ENCODE measurements at regions not wholly inside any gene's neighbourhood (a gene's known extent, or its start where the extent isn't known, plus 50 kb on each side); places are given as distances from the start of the nearest gene placed in this dataset.

DNA sequence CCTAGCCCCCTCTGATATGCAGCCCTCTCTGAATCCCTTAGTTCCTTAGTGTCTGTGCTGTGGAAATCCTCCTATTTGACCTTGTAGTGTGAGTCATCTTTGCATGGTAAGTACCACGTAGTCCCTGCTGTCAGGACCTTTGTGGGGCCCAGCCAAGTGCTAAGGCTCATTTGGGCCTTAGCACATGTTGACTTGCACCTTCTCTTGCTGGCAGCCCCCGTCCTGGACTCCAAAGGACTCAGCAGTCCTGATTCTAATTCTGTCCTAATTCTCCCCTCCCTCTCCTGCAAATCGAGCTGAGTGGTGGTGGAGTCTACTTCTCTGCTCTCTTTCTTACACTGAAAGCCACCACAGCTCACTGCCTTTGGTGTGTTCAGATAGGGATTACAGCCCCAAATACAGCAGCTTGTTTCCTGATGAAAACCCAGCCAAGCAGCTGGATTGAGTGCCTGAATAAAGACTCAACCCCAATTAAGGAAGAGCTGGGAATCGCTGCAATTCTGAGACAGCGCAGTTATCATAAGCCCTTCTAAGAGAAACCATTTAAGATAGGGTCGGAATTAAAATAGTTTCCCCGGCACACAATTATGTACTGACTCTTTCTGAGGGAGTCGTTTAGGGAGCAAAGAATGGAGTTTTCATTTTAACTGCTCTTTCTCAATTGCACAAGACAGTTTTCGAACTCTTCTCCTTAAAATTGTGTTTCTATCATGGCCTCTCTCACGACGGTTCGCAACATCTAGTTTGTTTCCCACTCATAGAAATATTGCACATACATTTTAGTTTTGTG lies 215.6 kb upstream of the TNP1 start:
- intact Hi-C loops (cut with DNase I, micrococcal nuclease): no loop called here
- DNase-seq (no peak), ATAC-seq (no peak)

DNA sequence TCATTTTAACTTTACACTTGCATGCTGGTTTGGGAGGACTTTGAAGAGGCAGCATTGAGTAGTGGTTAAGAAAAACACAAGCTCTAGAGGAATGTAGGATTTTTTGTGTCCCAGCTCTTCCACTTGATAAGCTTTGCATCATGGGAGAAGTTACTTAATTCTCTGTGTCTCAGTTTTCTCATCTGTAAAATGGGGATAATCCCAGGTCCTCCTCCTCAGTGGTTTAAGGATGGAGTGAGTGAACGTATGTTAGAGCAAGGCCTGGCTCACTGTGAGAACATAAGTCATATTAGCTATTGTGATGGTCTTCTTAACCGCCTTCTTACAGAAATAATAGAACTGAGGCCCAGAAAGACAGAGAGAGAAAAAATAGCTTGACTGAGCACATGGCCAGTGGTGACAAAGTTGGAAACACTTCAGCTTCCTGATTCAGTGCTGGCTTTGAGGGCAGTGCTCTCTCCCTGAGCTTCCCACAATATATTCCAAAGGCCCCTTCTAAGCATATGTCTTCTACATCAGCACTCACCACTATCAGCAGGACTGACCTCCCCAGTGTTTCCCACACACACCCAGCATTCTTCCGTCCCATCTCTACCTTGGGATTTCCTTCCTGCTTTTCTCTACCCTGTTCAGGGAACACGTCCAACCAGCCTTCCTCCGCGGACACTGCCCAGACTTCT lies 214.9 kb upstream of the TNP1 start:
- DNase-seq (no peak), ATAC-seq (no peak)
- intact Hi-C loops (cut with DNase I, micrococcal nuclease): no loop called here

DNA sequence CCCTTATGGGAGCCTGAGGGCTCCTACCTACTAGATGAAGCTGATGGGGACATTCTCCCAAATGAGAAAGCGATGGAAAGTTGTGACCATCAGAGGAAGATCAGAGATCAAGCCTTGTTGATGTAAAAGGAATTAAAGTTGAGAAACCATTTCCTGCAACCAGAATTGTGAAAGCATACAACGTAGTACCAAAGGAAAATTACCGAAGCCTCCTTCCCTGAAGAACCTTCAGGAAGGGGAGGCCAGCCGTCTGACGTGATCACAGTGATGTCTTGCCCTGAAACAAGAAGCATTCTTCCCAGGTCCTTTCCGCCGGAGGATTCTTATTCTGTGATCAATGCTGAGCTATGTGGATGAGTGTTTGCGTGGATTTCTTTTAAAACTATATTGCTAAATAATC lies 211.6 kb upstream of the TNP1 start:
- DNase-seq (no peak), ATAC-seq (no peak)
- intact Hi-C loops (cut with DNase I, micrococcal nuclease): no loop called here

DNA sequence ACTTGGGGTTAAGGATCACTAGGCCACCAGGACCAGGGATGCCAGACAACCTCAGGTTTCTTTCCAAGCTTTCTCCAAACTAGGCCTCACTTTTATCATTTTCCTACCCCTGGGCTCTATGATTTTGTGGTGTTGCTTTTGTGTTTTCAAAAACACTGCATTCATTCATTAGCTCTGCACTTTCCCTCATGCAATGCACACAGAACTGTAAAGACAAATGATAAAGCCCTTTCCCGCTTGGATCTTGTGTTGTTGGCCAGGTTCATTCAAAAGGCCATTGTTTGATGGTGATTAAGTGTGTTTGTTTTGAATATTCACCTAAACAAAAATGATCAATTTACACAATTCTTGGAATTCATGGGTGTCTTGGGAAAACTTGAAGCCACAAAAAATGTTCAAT lies 210.7 kb upstream of the TNP1 start:
- intact Hi-C loops (cut with DNase I, micrococcal nuclease): no loop called here
- DNase-seq (no peak), ATAC-seq (no peak)

DNA sequence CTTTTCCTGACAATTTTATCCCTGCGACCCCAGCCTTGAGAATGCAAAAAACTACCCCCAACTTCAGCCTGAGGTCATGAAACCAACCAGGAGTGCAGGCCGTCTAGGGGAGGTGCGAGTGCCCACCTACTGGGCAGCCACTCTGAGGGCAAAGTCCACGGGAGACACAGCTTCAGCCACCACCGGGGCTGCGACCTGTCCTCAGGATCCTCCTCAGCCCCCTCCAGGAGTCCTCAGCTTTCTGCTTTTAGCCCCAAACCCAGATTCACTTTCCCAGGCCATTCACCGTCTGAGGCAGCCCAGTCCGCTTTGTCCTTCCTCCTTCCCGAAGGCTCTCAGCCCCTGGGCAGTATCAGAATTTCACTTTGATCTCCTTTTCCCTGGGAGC lies 210.2 kb upstream of the TNP1 start:
- intact Hi-C loops (cut with DNase I, micrococcal nuclease): no loop called here
- DNase-seq: no peak
- ATAC-seq: no peak

DNA sequence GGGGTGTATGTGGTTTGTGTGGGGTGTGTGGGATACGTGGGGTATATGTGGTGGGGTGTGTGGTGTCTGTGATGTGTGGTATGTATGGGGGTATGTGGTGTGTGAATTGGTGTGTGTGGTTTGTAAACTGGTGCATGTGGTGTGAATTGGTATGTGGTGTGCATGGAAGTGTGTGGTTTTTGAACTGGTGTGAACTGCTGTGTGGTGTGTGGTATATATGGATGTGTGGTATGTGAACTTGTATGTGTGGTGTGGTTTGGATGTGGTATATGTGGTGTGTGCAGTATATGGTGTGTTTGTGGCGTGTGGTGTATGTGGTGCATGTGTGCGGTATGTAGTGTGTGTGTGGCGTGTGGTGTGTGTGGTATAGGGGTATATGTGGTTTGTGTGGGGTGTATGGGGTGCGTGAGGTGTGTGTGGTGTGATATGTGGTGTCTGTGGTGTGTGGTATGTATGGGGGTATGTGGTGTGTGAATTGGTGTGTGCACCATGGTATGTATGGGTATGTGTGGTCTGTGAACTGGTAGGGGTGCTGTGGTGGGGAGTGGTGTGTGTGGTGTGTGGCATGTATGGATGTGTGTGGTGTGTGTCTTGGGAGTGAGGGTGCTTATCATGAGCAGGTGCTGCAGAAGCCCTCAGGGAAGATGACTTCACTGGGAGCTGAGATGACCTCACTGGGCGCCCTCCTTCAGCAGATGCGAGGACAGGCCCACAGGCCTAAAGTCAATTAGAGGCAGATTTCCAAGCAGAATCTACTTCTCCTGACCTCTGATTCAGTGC lies 209.6 kb upstream of the TNP1 start:
- ATAC-seq: no peak

DNA sequence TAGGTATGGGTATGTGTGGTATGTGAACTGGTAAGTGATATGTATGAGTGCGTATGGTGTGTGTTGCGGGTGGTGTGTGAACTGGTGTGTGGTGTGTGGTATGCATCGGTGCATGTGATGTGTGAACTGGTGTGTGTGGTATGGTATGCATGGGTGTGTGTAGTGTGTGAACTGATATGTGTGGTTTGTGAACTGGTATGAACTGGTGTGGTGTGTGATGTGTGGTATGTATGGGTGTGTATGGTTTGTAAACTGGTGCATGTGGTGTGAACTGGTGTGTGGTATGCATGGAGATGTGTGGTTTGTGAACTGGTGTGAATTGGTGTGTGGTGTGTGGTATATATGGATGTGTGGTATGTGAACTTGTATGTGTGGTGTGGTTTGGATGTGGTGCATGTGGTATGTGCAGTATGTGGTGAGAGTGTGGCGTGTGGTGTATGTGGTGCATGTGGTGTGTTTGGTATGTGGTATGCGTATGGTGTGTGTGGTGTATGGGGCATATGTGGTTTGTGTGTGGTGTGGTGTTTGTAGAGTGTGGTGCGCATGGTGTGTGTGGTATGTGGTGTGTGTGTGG lies 208.9 kb upstream of the TNP1 start:
- intact Hi-C loops (cut with DNase I, micrococcal nuclease): no loop called here
- ATAC-seq (no peak), DNase-seq (no peak)

More for the DNA sequence above, 209.6 kb upstream of the TNP1 start:
- DNase-seq: no peak
- intact Hi-C loops (cut with DNase I, micrococcal nuclease): no loop called here

DNA sequence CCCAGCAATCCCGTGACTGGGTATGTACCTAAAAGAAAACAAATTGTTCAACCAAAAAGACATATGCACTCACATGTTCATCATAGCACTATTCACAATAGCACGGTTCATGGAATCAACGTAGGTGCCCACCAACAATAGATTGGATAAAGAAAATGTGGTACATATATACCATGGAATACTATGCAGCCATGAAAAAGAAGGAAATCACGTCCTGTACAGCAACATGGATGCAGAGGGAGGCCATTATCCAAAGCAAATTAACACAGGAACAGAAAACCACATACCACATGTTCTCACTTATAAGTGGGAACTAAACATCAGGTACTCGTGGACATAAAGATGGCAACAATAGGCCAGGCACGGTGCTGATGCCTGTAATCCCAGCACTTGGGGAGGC lies 207.9 kb upstream of the TNP1 start:
- intact Hi-C loops (cut with DNase I, micrococcal nuclease): no loop called here
- ATAC-seq (no peak), DNase-seq (no peak)

DNA sequence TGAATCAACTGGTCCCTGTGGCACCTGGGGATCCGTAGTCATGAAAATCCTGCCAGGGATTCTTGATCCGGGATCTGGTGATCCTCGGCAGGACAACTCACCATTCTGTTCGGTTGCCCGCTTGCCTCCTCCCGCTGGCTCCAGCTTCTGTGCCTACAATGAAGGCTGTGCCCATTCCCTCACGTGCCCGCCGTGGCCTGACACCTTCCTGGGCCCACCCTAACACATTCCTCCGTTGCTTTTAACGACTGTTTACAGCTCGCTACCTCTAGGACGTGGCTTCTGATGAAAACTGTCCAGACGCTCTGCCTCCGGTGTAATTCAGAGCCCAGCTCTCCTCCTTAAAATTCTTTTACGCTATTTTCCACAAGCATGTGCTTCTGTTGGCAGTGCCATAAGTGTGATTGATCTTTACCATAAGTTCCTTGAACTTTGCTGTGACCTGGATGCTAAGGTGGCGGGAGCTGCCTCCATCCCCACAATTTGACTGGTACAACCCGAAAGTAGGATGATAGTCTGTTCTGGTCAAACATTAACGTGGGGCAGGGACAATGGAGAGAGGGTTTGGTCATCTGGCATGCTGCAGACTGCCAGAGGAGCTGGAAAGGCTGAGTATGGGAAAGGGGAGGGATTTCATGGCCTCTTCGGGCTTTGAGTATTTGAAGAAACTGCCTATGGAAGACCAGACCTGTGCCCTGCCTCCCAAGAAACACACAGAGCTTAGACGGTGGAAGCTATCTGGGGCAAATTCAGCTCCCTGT lies 206.8 kb upstream of the TNP1 start:
- intact Hi-C loops (cut with DNase I, micrococcal nuclease): no loop called here
- peak; percentile 11 to 53 for DNase-seq
- ATAC-seq: no peak

DNA sequence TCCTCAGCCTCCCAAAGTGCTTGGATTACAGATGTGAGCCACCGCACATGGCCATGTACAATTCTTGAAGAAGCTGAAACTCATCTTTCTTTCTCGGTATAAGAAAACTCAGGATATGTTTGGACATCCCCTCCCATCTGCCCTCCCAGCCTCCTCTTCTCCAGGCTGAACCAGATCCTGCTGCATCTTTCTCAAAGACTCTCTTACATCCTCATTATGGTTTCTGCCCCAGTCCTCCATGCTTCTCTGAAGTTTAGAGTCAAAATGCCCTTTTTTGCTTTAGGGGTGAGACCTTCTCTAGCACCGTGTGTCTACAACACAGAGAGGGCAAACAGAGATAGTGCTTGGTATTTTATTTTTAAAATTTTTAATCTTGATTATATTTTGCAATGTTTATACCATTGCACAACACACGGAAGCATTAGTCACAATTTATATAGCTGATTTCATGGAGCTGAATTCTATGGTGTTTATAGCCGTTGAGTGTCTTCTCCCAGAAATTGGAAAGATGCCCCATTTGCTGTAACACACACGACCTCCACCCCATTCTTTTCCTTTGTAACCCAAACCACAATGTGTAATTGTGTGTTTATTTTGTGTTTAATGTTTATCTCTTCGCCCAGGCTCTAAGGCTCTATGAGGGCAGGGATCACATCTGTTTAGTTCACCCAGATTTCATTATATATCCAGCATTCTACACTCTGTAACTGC lies 206.0 kb upstream of the TNP1 start:
- intact Hi-C loops (cut with DNase I, micrococcal nuclease): no loop called here
- no peak for DNase-seq
- no peak for ATAC-seq

DNA sequence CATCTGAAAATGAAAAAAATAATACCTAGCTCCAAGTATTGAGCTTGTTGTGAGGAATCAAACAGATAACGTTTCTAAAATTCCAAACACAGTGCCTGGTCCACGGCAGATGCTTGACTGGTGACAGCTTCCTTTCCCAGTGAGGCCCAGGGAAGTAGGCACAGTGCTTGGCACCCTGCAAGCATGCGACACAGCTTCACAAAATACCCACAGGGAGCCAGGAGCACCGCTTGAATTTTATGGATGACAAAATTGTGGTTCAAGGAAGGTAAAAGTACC lies 205.1 kb upstream of the TNP1 start:
- no peak for ATAC-seq
- intact Hi-C loops (cut with DNase I, micrococcal nuclease): no loop called here
- DNase-seq: no peak

DNA sequence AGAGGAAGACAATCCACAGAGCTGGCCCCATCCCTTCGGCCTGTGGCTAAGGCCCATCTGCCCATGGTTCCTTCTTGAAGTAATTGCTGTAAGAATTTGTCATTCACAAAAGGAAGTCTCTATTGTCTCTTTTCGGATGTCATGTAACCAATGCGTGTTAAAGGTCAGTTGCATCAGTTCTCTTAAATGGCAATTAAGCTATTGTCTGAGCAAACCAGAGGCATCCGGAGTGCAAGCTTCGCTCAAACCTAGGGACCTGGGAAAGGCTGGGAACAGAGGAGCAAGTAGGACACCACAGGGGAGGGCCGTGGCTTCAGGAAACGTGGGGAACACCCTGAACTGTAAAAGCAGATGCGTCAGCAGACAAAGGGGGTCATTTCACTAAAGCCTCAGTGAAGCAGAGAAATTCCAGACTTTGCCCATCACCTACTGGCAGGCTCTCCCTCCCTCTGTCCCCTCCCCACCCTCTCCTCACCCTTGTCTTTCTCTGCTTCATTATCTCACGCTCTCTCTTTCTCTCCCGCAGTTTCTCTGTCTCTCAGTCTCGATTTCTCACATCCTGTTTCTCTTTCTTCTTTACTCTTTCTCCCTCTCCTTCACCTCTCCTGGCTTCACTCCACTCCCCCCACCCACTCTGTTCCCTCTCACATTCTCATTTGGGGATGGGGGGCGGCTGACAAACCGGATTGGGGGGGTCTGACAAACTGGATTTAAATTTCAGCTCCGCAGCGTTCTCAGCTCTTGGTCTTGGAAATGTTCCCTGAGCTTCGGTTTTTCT lies 204.6 kb upstream of the TNP1 start:
- ATAC-seq (no peak), DNase-seq (no peak)
- intact Hi-C loops (cut with DNase I, micrococcal nuclease): no loop called here

DNA sequence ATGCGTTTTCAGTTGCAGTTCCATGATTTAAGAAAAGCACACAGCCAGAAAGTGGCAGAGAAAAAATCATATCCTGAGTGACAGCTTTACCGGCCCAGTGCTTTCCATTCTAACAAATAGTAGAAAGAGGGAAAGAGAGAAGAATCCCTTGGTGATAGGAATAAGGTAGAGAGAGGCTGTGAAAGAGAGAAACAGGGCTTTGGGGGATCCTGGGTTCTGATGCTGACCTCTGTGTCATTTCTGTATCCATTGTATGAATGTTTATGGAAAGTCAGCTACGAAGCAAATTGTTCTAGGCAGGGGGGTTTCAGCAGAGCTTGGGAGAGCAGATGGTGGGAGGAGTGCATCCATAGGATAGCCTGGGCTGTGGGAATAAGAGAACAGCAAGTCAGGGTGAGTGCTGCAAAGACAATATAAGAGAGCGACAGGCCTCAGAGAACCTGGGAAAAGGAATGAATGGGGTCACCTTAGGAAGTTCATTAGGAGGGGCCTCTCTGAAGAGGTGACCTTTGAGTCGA lies 203.4 kb upstream of the TNP1 start:
- DNase-seq (no peak), ATAC-seq (no peak)
- intact Hi-C loops (cut with DNase I, micrococcal nuclease): no loop called here

DNA sequence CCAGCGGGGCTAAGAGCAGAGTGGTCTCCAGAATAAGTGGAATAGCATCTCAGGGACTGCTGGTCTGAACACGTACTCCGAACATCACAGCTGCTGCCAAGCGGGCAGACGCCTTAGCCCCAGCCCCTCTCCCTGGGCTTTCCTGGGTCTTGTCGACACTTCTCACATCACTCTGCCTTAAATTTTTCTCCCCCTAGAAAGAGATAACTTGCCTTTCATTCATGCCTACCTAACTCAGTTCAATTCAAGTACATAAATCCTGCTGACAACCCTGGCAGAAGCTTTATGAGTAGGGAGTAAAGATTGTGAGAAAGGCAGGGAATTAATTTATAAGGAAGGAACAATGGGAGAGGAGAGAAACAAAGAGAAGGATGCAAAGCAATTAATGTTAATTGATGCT lies 202.9 kb upstream of the TNP1 start:
- ATAC-seq: no peak
- intact Hi-C loops (cut with DNase I, micrococcal nuclease): no loop called here
- no peak for DNase-seq

DNA sequence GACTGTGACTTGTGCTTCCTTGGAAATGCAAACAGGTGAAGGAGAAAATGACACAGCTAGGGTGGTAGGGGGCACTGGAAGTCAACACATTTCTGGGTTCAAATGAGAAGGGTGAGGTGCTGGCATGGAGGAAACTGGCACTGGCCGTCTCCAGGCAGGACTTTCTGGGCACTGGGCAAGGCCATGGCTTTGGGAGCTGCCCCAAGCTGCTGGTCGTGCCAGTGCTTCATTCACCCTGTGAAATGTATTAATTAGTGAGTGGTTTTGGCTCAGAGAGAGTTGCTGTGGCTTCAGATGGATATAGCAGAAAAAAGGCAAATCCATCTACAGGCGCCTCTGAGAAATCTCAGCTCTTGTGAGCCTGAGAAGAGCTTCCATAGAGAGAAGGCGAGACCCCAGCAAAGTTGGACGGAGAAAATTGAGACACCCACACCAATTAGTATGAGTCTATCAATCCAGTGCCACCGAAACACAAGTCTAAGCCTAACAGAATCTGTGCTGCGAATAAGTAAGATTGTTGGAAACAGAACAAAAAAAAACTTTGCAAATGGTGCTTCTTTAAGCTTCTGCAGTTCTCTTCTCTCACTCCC lies 202.1 kb upstream of the TNP1 start:
- ATAC-seq: no peak
- no peak for DNase-seq
- intact Hi-C loops (cut with DNase I, micrococcal nuclease): no loop called here

DNA sequence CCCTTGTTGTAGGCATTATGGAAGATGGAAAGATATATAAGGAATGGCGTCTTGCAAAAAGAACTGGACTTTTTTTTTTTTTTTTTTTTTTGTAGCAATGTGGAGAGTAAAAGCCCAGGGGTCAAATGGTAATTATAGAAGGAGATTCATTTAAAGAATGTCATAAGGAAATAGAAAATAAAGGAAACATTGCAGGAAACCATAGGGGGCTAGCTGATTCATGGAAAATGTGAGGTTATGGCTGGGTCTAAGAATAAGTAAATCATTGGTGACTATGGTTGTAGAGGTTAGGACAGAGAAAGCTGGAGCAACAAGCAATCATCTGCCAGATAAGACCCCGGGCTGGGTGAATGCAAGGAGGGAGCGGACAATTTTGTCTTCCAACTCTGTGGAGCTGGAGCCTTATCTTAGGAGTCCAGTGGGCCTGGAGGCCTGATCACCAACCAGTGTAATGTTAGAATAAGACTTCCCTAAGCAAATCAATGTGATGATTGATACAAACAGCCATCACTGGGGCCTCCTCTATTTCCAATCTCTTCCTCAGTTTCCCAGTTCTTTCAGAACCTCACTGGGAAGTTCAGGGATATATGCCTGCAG lies 201.2 kb upstream of the TNP1 start:
- intact Hi-C loops (cut with DNase I, micrococcal nuclease): no loop called here
- ATAC-seq (no peak), DNase-seq (no peak)

DNA sequence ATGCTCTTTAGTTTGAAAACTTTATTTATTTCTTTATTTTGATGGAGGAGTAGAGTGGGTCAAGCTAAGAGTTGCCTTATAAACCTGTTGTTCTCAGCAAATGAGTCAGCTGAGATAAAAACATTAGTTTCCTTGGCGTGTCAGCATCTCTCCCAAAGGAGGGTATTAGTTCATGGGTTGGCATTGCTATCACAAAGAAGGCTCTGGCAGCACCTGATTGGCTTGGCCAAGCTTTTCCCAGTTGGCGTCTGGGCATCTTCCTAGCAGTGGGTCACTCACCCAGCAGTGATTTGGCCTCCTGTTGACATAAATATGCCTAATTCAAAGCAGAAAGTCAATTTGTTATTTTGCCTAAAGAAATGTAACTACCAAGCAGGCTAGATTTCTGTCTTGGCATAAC lies 200.7 kb upstream of the TNP1 start:
- no peak for ATAC-seq
- no peak for DNase-seq
- intact Hi-C loops (cut with DNase I, micrococcal nuclease): no loop called here

Data from left colon (tissue), 2 donors.